NT2/D1 (cell line): ENCODE measurements at regions not wholly inside any gene's neighbourhood (a gene's known extent, or its start where the extent isn't known, plus 50 kb on each side); places are given as distances from the start of the nearest gene placed in this dataset.
"Not testable (repeated sequence)": the region's sequence is repeated elsewhere in the genome, so short reads cannot be mapped to it uniquely, and the experiment has no call there.

Source experiments
- SUZ12 ChIP-seq: IDR thresholded peaks from 2 replicates; pipeline ENCODE4 v1.6.1; 2011; ENCODE audit not compliant: insufficient read length, insufficient read depth; ENCODE audit errors: extremely low read depth
- YY1 ChIP-seq: IDR thresholded peaks from 2 replicates; pipeline ENCODE4 v1.6.1; 2011; ENCODE audit not compliant: insufficient read length, insufficient read depth
- ZNF274 ChIP-seq: IDR thresholded peaks from 2 replicates; pipeline ENCODE4 v1.6.1; 2011; ENCODE audit warnings: mild to moderate bottlenecking, low read depth, low read length

DNA sequence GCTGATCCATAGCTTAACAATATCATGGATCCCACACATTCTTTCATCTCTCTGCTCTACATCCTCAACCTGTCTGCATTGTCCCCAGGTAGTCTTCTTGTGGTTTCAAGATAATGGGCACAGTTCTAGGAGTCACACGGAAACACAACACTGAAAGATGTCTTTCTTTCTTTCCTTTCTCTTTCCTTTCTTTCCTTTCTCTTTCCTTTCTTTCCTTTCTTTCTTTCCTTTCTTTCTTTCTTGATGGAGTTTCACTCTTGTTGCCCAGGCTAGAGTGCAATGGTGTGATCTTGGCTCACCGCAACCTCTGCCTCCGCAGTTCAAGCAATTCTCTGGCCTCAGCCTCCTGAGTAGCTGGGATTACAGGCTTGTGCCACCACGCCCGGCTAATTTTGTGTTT lies 76.2 kb upstream of the PPM1B start:
- not testable (repeated sequence) for TF ChIP-seq YY1, ZNF274, SUZ12
